ENCODE measurements at regions not wholly inside any gene's neighbourhood (a gene's known extent, or its start where the extent isn't known, plus 50 kb on each side); places are given as distances from the start of the nearest gene placed in this dataset.
A peak's percentile ranks its signal among the peaks of the same experiment; 100 is the strongest.

GRCh38 chr7:155962191-155962967, 150.1 kb upstream of the SHH start:
- intact Hi-C loops (cut with micrococcal nuclease), result loop anchor here (1.0 to 10.0 kb wide), 3 partner anchors 20 to 682 kb away; partner anchors contain the start of gene RNF32
- CTCF ChIA-PET, result interaction anchor here (1.0 to 2.1 kb wide), 2 partner anchors 36 to 504 kb away, joined by 3 to 5 read pairs; no protein-coding TSS in a partner anchor
- Mint-ChIP-seq H3K9me3 (no peaks in the 10 kb centered on the region), H3K4me1 (ENCODE audit: low read depth) (peaks cover 20% of the 10 kb centered on the region), H3K36me3 (ENCODE audit: low read depth) (no peaks in the 10 kb centered on the region), H3K27me3 (ENCODE audit: low read depth) (peaks cover 8% of the 10 kb centered on the region), H3K4me3 (no peak overlapping the region), H3K27ac (no peak overlapping the region)
- peak; percentile 80 for DNase-seq

GRCh38 chr7:155961241-155962190, 149.3 kb upstream of the SHH start:
- H3K27ac Mint-ChIP-seq, result no peak overlapping the region
- CTCF ChIA-PET, result interaction anchor here (2.1 kb wide), 1 partner anchor 37 kb away, joined by 5 read pairs; no protein-coding TSS in a partner anchor
- intact Hi-C loops (cut with micrococcal nuclease), result loop anchor here (1.0 to 10.0 kb wide), 3 partner anchors 19 to 683 kb away; partner anchors contain the start of gene RNF32

GRCh38 chr7:155959894-155960293, 147.6 kb upstream of the SHH start:
- CTCF ChIA-PET, result no interaction called here
- no peak overlapping the region for H3K4me3 Mint-ChIP-seq
- DNase-seq, result no peak
- peaks cover 16% of the 10 kb centered on the region for H3K4me1 Mint-ChIP-seq (ENCODE audit: low read depth)
- peaks cover 8% of the 10 kb centered on the region for H3K27me3 Mint-ChIP-seq (ENCODE audit: low read depth)
- no peak overlapping the region for H3K27ac Mint-ChIP-seq
- no peaks in the 10 kb centered on the region for H3K36me3 Mint-ChIP-seq (ENCODE audit: low read depth)
- H3K9me3 Mint-ChIP-seq, result no peaks in the 10 kb centered on the region
- intact Hi-C loops (cut with micrococcal nuclease), result loop anchor here (10.0 kb wide), 1 partner anchor 685 kb away; the partner anchor contains the start of gene RNF32

More at GRCh38 chr7:155961241-155962190, 149.3 kb upstream of the SHH start:
- H3K9me3 Mint-ChIP-seq, result no peaks in the 10 kb centered on the region
- H3K4me3 Mint-ChIP-seq, result no peak overlapping the region
- no peaks in the 10 kb centered on the region for H3K36me3 Mint-ChIP-seq (ENCODE audit: low read depth)
- no peak for DNase-seq
- peaks cover 8% of the 10 kb centered on the region for H3K27me3 Mint-ChIP-seq (ENCODE audit: low read depth)
- peaks cover 20% of the 10 kb centered on the region for H3K4me1 Mint-ChIP-seq (ENCODE audit: low read depth)

- intact Hi-C loops (cut with micrococcal nuclease), result no loop called here
- no peak for DNase-seq
- Mint-ChIP-seq H3K27ac (no peak overlapping the region), H3K9me3 (no peaks in the 10 kb centered on the region), H3K4me1 (ENCODE audit: low read depth) (peaks cover 4% of the 10 kb centered on the region), H3K4me3 (no peak overlapping the region), H3K27me3 (ENCODE audit: low read depth) (peaks cover 8% of the 10 kb centered on the region), H3K36me3 (ENCODE audit: low read depth) (no peaks in the 10 kb centered on the region)
- CTCF ChIA-PET, result no interaction called here
These were observed 144.7 kb upstream of the SHH start for GRCh38 chr7:155956977-155957376.

GRCh38 chr7:155955367-155955635, 143.0 kb upstream of the SHH start:
- Mint-ChIP-seq H3K27me3 (ENCODE audit: low read depth) (peaks cover under 1% of the 10 kb centered on the region), H3K36me3 (ENCODE audit: low read depth) (no peaks in the 10 kb centered on the region), H3K4me1 (ENCODE audit: low read depth) (no peaks in the 10 kb centered on the region), H3K9me3 (no peaks in the 10 kb centered on the region), H3K4me3 (no peak overlapping the region), H3K27ac (no peak overlapping the region)
- DNase-seq, result no peak
- CTCF ChIA-PET, result no interaction called here
- intact Hi-C loops (cut with micrococcal nuclease), result no loop called here

- Mint-ChIP-seq H3K9me3 (no peaks in the 10 kb centered on the region), H3K27ac (no peak overlapping the region), H3K27me3 (ENCODE audit: low read depth) (no peaks in the 10 kb centered on the region), H3K36me3 (ENCODE audit: low read depth) (no peaks in the 10 kb centered on the region), H3K4me1 (ENCODE audit: low read depth) (no peaks in the 10 kb centered on the region), H3K4me3 (no peak overlapping the region)
- CTCF ChIA-PET, result no interaction called here
- no peak for DNase-seq
- intact Hi-C loops (cut with micrococcal nuclease), result no loop called here
These were observed 142.5 kb upstream of the SHH start for GRCh38 chr7:155954550-155955366.

- no peak for DNase-seq
- Mint-ChIP-seq H3K4me3 (no peak overlapping the region), H3K9me3 (no peaks in the 10 kb centered on the region), H3K27ac (no peak overlapping the region), H3K4me1 (ENCODE audit: low read depth) (no peaks in the 10 kb centered on the region), H3K27me3 (ENCODE audit: low read depth) (no peaks in the 10 kb centered on the region), H3K36me3 (ENCODE audit: low read depth) (no peaks in the 10 kb centered on the region)
- CTCF ChIA-PET, result no interaction called here
- intact Hi-C loops (cut with micrococcal nuclease), result no loop called here
These were observed 141.7 kb upstream of the SHH start for GRCh38 chr7:155953781-155954549.

- intact Hi-C loops (cut with micrococcal nuclease), result no loop called here
- no peaks in the 10 kb centered on the region for H3K9me3 Mint-ChIP-seq
- H3K4me1 Mint-ChIP-seq (ENCODE audit: low read depth), result no peaks in the 10 kb centered on the region
- no peak overlapping the region for H3K4me3 Mint-ChIP-seq
- no peak overlapping the region for H3K27ac Mint-ChIP-seq
- H3K36me3 Mint-ChIP-seq (ENCODE audit: low read depth), result no peaks in the 10 kb centered on the region
- DNase-seq, result no peak
- H3K27me3 Mint-ChIP-seq (ENCODE audit: low read depth), result peaks cover 3% of the 10 kb centered on the region
- CTCF ChIA-PET, result no interaction called here
These were observed 141.2 kb upstream of the SHH start for GRCh38 chr7:155953501-155953778.

- CTCF ChIA-PET, result no interaction called here
- Mint-ChIP-seq H3K27me3 (ENCODE audit: low read depth) (peaks cover 3% of the 10 kb centered on the region), H3K9me3 (no peaks in the 10 kb centered on the region), H3K4me1 (ENCODE audit: low read depth) (no peaks in the 10 kb centered on the region), H3K4me3 (no peak overlapping the region), H3K36me3 (ENCODE audit: low read depth) (no peaks in the 10 kb centered on the region), H3K27ac (no peak overlapping the region)
- DNase-seq, result no peak
- intact Hi-C loops (cut with micrococcal nuclease), result no loop called here
These were observed 139.4 kb upstream of the SHH start for GRCh38 chr7:155951554-155952158.

GRCh38 chr7:155950898-155951553, 138.8 kb upstream of the SHH start:
- Mint-ChIP-seq H3K27ac (no peak overlapping the region), H3K27me3 (ENCODE audit: low read depth) (peaks cover 3% of the 10 kb centered on the region), H3K9me3 (peaks cover 1% of the 10 kb centered on the region), H3K4me3 (no peak overlapping the region), H3K36me3 (ENCODE audit: low read depth) (no peaks in the 10 kb centered on the region), H3K4me1 (ENCODE audit: low read depth) (no peaks in the 10 kb centered on the region)
- CTCF ChIA-PET, result no interaction called here
- DNase-seq, result no peak
- intact Hi-C loops (cut with micrococcal nuclease), result no loop called here

- Mint-ChIP-seq H3K9me3 (peaks cover 1% of the 10 kb centered on the region), H3K4me3 (no peak overlapping the region), H3K36me3 (ENCODE audit: low read depth) (no peaks in the 10 kb centered on the region), H3K27ac (no peak overlapping the region), H3K27me3 (ENCODE audit: low read depth) (peaks cover 3% of the 10 kb centered on the region), H3K4me1 (ENCODE audit: low read depth) (peaks cover 4% of the 10 kb centered on the region)
- CTCF ChIA-PET, result no interaction called here
- no peak for DNase-seq
- intact Hi-C loops (cut with micrococcal nuclease), result no loop called here
These were observed 136.6 kb upstream of the SHH start for GRCh38 chr7:155948845-155949244.

Data from activated naive CD4-positive, alpha-beta T cell treated with anti-CD3 and anti-CD28 coated beads for 36 hours (primary cell).